ENCODE measurements at regions not wholly inside any gene's neighbourhood (a gene's known extent, or its start where the extent isn't known, plus 50 kb on each side); places are given as distances from the start of the nearest gene placed in this dataset.

DNA sequence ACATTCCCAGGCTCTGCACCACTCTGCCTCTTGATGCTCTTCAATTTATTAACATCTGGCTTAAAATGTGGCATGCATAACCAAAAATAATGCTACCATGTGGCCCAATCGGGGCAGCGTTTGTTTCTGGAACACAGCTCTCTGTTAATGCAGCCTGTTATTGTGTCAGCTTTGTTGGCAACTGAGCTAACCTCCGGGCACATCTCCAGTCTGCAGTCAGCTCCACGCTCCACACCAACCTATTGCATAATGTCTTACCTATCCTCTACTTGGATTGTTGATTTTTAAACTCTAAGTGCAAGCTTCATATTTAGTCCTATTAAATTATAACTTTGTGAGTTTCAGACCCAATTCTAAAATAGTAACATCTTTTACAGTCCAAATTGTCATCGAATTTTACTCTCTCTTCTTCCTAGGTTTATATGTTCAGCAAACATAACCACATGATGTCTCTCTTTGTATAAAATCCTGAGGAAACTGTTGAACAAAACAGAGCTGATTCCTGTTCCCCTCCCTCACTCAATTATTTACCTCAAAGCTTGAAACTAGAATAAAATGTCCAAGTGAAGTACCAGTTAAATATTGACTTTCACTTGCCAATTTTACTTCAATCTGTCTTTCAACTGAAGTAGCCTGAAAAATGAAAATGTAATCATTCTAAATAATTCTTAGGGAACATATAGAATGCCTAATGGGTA, 92.2 kb upstream of the RAPGEF2 start:
- in situ Hi-C loops (cut with HindIII; ENCODE audit: low sequenced_read_pairs), result no loop called here
- TF ChIP-seq, protein P1, sequence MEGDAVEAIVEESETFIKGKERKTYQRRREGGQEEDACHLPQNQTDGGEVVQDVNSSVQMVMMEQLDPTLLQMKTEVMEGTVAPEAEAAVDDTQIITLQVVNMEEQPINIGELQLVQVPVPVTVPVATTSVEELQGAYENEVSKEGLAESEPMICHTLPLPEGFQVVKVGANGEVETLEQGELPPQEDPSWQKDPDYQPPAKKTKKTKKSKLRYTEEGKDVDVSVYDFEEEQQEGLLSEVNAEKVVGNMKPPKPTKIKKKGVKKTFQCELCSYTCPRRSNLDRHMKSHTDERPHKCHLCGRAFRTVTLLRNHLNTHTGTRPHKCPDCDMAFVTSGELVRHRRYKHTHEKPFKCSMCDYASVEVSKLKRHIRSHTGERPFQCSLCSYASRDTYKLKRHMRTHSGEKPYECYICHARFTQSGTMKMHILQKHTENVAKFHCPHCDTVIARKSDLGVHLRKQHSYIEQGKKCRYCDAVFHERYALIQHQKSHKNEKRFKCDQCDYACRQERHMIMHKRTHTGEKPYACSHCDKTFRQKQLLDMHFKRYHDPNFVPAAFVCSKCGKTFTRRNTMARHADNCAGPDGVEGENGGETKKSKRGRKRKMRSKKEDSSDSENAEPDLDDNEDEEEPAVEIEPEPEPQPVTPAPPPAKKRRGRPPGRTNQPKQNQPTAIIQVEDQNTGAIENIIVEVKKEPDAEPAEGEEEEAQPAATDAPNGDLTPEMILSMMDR (IDR thresholded peaks at IDR 0.05; ENCODE audit: low read depth, low read length), result no peak
- DNase-seq (ENCODE audit: low read depth, low spot score), result peak; percentile 77
- H3K4me3 ChIP-seq (ENCODE audit: low read depth, low read length), result no peak overlapping the region

DNA sequence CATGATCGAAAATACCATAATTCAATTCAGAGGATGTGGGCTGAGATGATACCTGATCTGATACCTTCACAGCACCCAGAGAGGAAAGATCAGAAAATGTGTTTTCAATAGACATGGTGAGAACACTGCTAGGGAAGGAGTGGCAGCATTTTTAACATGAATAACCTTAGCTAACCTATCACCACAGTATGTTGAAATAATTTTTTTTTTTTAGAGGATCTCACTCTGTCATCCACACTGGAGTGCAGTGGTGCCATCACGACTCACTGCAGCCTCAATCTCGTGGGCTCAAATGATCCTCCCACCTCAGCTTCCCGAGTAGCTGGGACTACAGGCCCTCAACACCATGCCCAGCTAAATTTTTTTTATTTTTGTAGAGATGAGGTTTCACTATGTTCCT, 90.5 kb upstream of the RAPGEF2 start:
- TF ChIP-seq, protein P1 (IDR thresholded peaks at IDR 0.05; ENCODE audit: low read depth, low read length), result no peak
- H3K4me3 ChIP-seq (ENCODE audit: low read depth, low read length), result no peak overlapping the region
- in situ Hi-C loops (cut with HindIII; ENCODE audit: low sequenced_read_pairs), result no loop called here
- no peak for DNase-seq (ENCODE audit: low read depth, low spot score)

DNA sequence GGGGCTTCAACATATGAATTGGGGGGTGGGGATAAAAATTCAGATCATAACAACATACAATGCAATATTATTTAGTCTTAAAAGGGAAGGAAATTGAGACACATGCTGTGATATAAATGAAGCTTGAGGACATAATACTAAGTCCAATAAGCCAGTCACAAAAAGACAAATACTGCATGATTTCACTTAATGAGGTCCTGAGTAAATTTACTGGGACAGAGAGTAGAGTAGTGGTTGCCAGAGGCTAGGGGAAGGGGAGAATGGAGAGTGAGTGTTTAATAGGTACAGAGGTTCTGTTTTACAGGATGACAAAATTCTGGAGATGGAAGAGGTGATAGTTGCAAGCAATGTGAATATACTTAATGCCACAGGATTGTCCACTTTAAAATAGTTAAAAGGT, 89.2 kb upstream of the RAPGEF2 start:
- TF ChIP-seq, protein P1 (IDR thresholded peaks at IDR 0.05; ENCODE audit: low read depth, low read length), result no peak
- in situ Hi-C loops (cut with HindIII; ENCODE audit: low sequenced_read_pairs), result no loop called here
- DNase-seq (ENCODE audit: low read depth, low spot score), result no peak
- H3K4me3 ChIP-seq (ENCODE audit: low read depth, low read length), result no peak overlapping the region

DNA sequence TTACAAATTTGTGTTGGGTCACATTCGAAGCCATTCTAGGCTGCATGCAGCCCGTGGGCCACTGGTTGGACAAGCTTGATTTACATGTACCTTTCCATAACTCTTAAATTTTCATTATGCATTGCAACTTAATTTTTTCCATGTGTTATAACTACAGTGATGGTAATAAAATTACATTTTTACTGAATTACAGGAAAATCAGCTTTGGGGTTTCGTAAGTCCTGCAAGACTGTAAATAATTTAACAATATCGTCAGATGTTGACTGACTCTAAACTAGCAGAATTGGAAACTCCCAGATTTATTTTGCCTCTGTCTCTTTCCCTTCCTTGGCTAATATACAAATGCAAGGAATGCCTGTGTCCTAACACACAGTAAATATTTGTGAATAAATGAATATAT, 88.0 kb upstream of the RAPGEF2 start:
- H3K4me3 ChIP-seq (ENCODE audit: low read depth, low read length), result no peak overlapping the region
- TF ChIP-seq, protein P1 (IDR thresholded peaks at IDR 0.05; ENCODE audit: low read depth, low read length), result no peak
- in situ Hi-C loops (cut with HindIII; ENCODE audit: low sequenced_read_pairs), result no loop called here
- DNase-seq (ENCODE audit: low read depth, low spot score), result no peak

DNA sequence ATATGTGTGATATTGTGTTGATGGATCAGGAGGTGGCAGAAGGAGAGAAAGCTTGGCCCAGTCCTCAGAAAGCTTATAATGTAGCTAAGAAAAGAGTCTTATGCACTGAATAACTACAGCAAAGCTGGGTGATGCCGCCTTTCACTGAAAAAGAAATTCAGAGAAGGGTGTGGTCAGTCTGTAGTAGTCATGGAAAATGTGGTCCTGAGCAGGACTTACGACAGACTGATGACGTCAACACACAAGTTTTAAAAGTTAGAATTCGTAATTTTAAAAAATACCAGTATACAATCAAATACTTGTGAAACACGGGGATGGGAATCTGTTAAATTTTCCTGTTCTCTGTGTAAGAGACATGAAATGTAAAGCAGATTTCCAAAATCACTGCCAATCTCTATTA, 87.0 kb upstream of the RAPGEF2 start:
- no peak for DNase-seq (ENCODE audit: low read depth, low spot score)
- in situ Hi-C loops (cut with HindIII; ENCODE audit: low sequenced_read_pairs), result no loop called here

DNA sequence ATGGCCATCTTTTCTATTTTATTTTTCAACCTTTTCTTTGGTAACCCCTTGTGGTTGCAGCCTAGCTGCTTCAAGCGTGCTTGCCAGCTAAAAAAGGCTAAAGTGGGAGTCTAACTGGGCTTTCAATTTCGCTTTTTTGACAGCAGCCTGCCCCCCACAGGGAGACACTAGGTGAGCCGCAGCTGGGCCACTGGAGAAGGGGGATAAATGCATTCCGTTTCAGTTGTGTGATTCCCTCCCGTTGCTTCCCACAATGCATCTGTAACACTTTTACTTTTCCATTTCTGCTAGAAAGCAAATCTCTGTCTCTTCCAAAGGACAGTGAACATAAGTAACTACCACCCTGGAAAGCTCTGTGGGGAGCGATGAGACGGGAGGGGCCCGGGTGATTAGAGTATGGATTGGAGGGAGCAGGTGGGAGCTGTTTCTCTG, 86.3 kb upstream of the RAPGEF2 start:
- peak; percentile 74 for DNase-seq (ENCODE audit: low read depth, low spot score)
- no peak overlapping the region for H3K4me3 ChIP-seq (ENCODE audit: low read depth, low read length)
- TF ChIP-seq, protein P1 (IDR thresholded peaks at IDR 0.05; ENCODE audit: low read depth, low read length), result no peak
- in situ Hi-C loops (cut with HindIII; ENCODE audit: low sequenced_read_pairs), result no loop called here

More for the DNA sequence above, 87.0 kb upstream of the RAPGEF2 start:
- TF ChIP-seq, protein P1 (IDR thresholded peaks at IDR 0.05; ENCODE audit: low read depth, low read length), result no peak
- no peak overlapping the region for H3K4me3 ChIP-seq (ENCODE audit: low read depth, low read length)

Data from astrocyte of the spinal cord (primary cell).